Naive thymus-derived CD8-positive, alpha-beta T cell (primary cell): ENCODE measurements at regions not wholly inside any gene's neighbourhood (a gene's known extent, or its start where the extent isn't known, plus 50 kb on each side); places are given as distances from the start of the nearest gene placed in this dataset.

Experiments
- ATAC-seq, 2 donors: fragments of 150-1000 bp; cut with Tn5 transposase in 1 of 2; sonication (Bioruptor Pico), chemical (Tn5 transposase) in 1 of 2; 1 replicate in 1 of 2; 2 replicates in 1 of 2; pipeline ENCODE4 v1.10.0; 2021; ENCODE audit warnings: mild to moderate bottlenecking in 2 of 2, moderate library complexity in 2 of 2
- POLR2A ChIA-PET: fragments of 350-600 bp; sonication (Branson Sonifier 250); formaldehyde crosslinking; loops from one replicate; lab custom pipeline; 2021; ENCODE audit warnings: antibody characterized with exemption; lab: Charles Lee
- DNase-seq, 10 donors: peaks; one replicate each; pipeline versions ENCODE4 v3.0.0 to v3.0.0-alpha.2; 2020 to 2022
- H3K27ac Mint-ChIP-seq, 10 donors: one replicate each; pipeline ENCODE4 v1.8.0; 2020 to 2022; ENCODE audit warnings: mild to moderate bottlenecking in 10 of 10, mixed read lengths in 10 of 10, moderate library complexity in 4 of 10, inconsistent platforms in 1 of 10
- H3K27me3 Mint-ChIP-seq, 5 donors: one replicate each; pipeline ENCODE4 v1.8.0; 2021 to 2022; ENCODE audit warnings: mixed read lengths in 5 of 5
- H3K36me3 Mint-ChIP-seq, 3 donors: one replicate each; pipeline ENCODE4 v1.8.0; 2020 to 2022; ENCODE audit warnings: mixed read lengths in 3 of 3, mild to moderate bottlenecking in 2 of 3, inconsistent platforms in 1 of 3
- H3K4me1 Mint-ChIP-seq, 4 donors: one replicate each; pipeline ENCODE4 v1.8.0; 2021 to 2022; ENCODE audit warnings: mixed read lengths in 4 of 4
- H3K4me3 Mint-ChIP-seq, 10 donors: one replicate each; pipeline ENCODE4 v1.8.0; 2020 to 2022; ENCODE audit warnings: mild to moderate bottlenecking in 10 of 10, mixed read lengths in 10 of 10, moderate library complexity in 6 of 10, inconsistent platforms in 1 of 10
- H3K9me3 Mint-ChIP-seq, 9 donors: one replicate each; pipeline ENCODE4 v1.8.0; 2020 to 2022; ENCODE audit warnings: mixed read lengths in 9 of 9, mild to moderate bottlenecking in 3 of 9, inconsistent platforms in 1 of 9, moderate library complexity in 1 of 9

DNA sequence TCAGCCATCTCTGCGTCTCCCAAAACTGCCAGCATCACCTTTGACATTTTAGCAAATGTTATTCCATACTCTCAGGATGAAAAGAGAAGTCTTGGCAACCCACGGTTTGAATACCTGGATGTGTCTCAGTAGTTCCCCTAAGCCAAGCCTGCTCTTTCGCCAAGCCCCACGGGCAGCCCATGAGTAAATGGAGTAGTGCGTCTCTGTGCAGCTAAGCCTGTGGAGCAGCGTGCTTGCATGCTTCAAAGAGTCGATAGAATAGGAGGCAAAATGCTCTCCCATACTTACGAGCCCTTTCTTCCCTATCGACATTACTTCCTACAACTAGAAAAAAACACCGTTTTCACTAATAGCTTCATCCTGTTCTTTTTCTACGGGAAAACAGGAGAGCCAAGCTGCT, 634.5 kb upstream of the TMEM132C start:
- H3K4me1 Mint-ChIP-seq = no peaks in the 10 kb centered on the region
- no peak overlapping the region for H3K4me3 Mint-ChIP-seq
- no peak for DNase-seq
- peaks cover 0 to 6% (median 0%) of the 10 kb centered on the region in 9 donors for H3K9me3 Mint-ChIP-seq
- H3K36me3 Mint-ChIP-seq = no peaks in the 10 kb centered on the region
- no peak for ATAC-seq
- no peak overlapping the region for H3K27ac Mint-ChIP-seq
- POLR2A ChIA-PET = no interaction called here
- peaks cover 0 to 1% (median 0%) of the 10 kb centered on the region in 5 donors for H3K27me3 Mint-ChIP-seq

GRCh38 chr12:127635838-127636237, 631.1 kb upstream of the TMEM132C start:
- H3K4me1 Mint-ChIP-seq = no peaks in the 10 kb centered on the region
- peaks cover 0 to 6% (median 0%) of the 10 kb centered on the region in 9 donors for H3K9me3 Mint-ChIP-seq
- H3K27ac Mint-ChIP-seq = no peak overlapping the region
- H3K27me3 Mint-ChIP-seq = peaks cover 0 to 1% (median 0%) of the 10 kb centered on the region in 5 donors
- H3K36me3 Mint-ChIP-seq = no peaks in the 10 kb centered on the region
- no peak for DNase-seq
- ATAC-seq = no peak
- H3K4me3 Mint-ChIP-seq = no peak overlapping the region
- POLR2A ChIA-PET = no interaction called here

DNA sequence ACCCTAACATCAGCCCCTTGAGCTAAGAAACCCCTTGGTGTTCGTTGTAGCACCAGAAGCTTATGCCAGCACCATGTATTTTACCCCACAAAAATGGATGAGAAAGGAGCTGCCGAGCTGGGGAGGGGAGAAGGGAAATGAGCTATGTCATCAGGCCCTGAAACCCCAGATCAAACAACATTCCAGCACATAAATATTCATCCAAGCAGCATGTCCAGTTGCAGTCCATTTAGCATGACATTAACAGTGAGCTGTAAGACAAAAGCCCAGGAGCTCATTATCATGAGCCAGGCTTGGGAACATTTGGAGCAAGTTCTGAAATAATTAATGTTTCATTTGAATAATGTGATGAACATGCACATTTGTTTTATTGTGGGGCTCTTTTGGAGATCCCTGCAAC, 630.1 kb upstream of the TMEM132C start:
- peaks cover 0 to 6% (median 0%) of the 10 kb centered on the region in 9 donors for H3K9me3 Mint-ChIP-seq
- no peak overlapping the region for H3K27ac Mint-ChIP-seq
- ATAC-seq (no peak), DNase-seq (no peak)
- peaks cover 0 to 1% (median 0%) of the 10 kb centered on the region in 5 donors for H3K27me3 Mint-ChIP-seq
- POLR2A ChIA-PET = no interaction called here
- no peaks in the 10 kb centered on the region for H3K4me1 Mint-ChIP-seq
- H3K4me3 Mint-ChIP-seq = no peak overlapping the region
- no peaks in the 10 kb centered on the region for H3K36me3 Mint-ChIP-seq

- no peak overlapping the region for H3K4me3 Mint-ChIP-seq
- H3K9me3 Mint-ChIP-seq = peaks cover 0 to 7% (median 2%) of the 10 kb centered on the region in 9 donors
- no peaks in the 10 kb centered on the region for H3K4me1 Mint-ChIP-seq
- H3K27ac Mint-ChIP-seq = no peak overlapping the region
- peaks cover 0 to 9% (median 0%) of the 10 kb centered on the region in 5 donors for H3K27me3 Mint-ChIP-seq
- no peaks in the 10 kb centered on the region for H3K36me3 Mint-ChIP-seq
- POLR2A ChIA-PET = no interaction called here
- no peak for ATAC-seq
- DNase-seq = no peak
These were observed 626.6 kb upstream of the TMEM132C start for GRCh38 chr12:127640181-127640886.

DNA sequence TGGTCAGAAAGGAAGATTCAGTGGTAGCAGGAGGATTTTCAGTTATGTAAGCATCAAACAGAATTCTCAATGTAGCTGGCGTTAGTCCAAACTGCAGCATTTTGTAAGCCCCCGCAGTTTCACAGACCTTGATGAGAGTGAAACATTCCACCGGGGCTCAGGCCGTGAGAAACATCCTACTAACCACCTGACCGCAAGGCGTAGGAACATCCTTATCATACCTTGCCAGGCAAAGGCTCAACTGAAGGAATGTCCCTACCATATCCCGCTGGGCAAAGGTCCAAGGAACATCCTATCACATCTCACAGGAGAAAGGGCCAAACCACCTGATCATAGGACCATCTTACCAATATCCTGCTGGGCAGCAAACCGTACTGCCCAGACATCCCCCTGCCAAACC, 624.8 kb upstream of the TMEM132C start:
- H3K27ac Mint-ChIP-seq = no peak overlapping the region
- peaks cover 0 to 9% (median 0%) of the 10 kb centered on the region in 5 donors for H3K27me3 Mint-ChIP-seq
- H3K9me3 Mint-ChIP-seq = peaks cover 0 to 7% (median 2%) of the 10 kb centered on the region in 9 donors
- DNase-seq = no peak
- no peak overlapping the region for H3K4me3 Mint-ChIP-seq
- no peaks in the 10 kb centered on the region for H3K36me3 Mint-ChIP-seq
- no peaks in the 10 kb centered on the region for H3K4me1 Mint-ChIP-seq
- POLR2A ChIA-PET = no interaction called here
- no peak for ATAC-seq

GRCh38 chr12:127648321-127648720, 618.6 kb upstream of the TMEM132C start:
- ATAC-seq (no peak), DNase-seq (no peak)
- H3K9me3 Mint-ChIP-seq = peaks cover 0 to 14% (median 4%) of the 10 kb centered on the region in 9 donors
- POLR2A ChIA-PET = no interaction called here
- no peak overlapping the region for H3K27ac Mint-ChIP-seq
- H3K36me3 Mint-ChIP-seq = no peaks in the 10 kb centered on the region
- H3K27me3 Mint-ChIP-seq = peaks cover 0 to 9% (median 0%) of the 10 kb centered on the region in 5 donors
- H3K4me1 Mint-ChIP-seq = no peaks in the 10 kb centered on the region
- no peak overlapping the region for H3K4me3 Mint-ChIP-seq

DNA sequence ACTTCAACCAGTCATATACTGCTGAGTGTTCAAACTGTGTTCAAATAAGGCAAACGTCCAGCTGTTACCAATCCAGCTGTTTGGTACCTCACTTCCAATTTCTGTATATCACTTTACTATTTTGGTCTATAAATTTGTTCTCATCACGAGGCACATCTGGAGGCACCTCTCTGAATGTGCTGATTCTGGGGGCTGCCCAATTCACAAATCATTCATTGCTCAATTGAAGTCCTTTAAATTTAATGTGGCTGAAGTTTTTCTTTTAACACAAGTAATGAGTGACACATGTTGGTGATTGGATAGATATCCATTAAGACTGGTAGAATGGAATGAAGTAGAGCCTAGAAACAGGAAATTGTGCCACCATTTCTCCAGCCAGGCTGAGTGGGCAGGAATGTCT, 617.0 kb upstream of the TMEM132C start:
- Mint-ChIP-seq H3K9me3 (peaks cover 0 to 18% (median 3%) of the 10 kb centered on the region in 9 donors), H3K27ac (no peak overlapping the region), H3K4me1 (no peaks in the 10 kb centered on the region), H3K4me3 (no peak overlapping the region), H3K36me3 (no peaks in the 10 kb centered on the region), H3K27me3 (no peaks in the 10 kb centered on the region)
- ATAC-seq = no peak
- POLR2A ChIA-PET = no interaction called here
- DNase-seq = no peak

- ATAC-seq (no peak), DNase-seq (no peak)
- no peaks in the 10 kb centered on the region for H3K36me3 Mint-ChIP-seq
- peaks cover 0 to 18% (median 2%) of the 10 kb centered on the region in 9 donors for H3K9me3 Mint-ChIP-seq
- POLR2A ChIA-PET = no interaction called here
- no peak overlapping the region for H3K27ac Mint-ChIP-seq
- no peaks in the 10 kb centered on the region for H3K4me1 Mint-ChIP-seq
- H3K27me3 Mint-ChIP-seq = no peaks in the 10 kb centered on the region
- no peak overlapping the region for H3K4me3 Mint-ChIP-seq
These were observed 616.3 kb upstream of the TMEM132C start for GRCh38 chr12:127650626-127651025.

GRCh38 chr12:127652281-127652680, 614.7 kb upstream of the TMEM132C start:
- Mint-ChIP-seq H3K27me3 (no peaks in the 10 kb centered on the region), H3K36me3 (no peaks in the 10 kb centered on the region), H3K9me3 (peaks cover 0 to 18% (median 3%) of the 10 kb centered on the region in 9 donors), H3K4me3 (no peak overlapping the region), H3K4me1 (no peaks in the 10 kb centered on the region), H3K27ac (no peak overlapping the region)
- no peak for ATAC-seq
- POLR2A ChIA-PET = no interaction called here
- no peak for DNase-seq

GRCh38 chr12:127654383-127654985, 612.5 kb upstream of the TMEM132C start:
- Mint-ChIP-seq H3K9me3 (peaks cover 0 to 15% (median 2%) of the 10 kb centered on the region in 9 donors), H3K36me3 (no peaks in the 10 kb centered on the region), H3K27ac (no peak overlapping the region), H3K27me3 (no peaks in the 10 kb centered on the region), H3K4me1 (no peaks in the 10 kb centered on the region), H3K4me3 (no peak overlapping the region)
- POLR2A ChIA-PET = no interaction called here
- no peak for ATAC-seq
- DNase-seq = no peak

DNA sequence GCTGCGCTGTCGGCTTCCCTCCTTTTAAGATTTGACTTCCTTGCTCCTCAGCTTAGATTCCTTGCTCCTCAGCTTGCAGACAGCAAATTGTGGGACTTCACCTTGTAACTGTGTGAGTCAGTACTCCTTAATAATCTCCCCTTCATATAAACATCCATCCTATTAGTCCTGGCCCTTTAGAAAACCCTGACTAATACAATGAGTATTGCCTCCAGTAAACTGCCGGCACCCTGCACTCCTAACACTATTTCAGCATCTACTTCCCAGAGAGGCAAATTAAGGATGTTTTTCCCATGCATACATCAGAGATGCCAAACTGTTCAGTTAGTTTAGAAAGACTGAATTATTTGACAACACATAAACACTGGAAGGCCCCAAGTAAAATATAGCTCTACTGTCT, 611.3 kb upstream of the TMEM132C start:
- Mint-ChIP-seq H3K9me3 (peaks cover 0 to 15% (median 2%) of the 10 kb centered on the region in 9 donors), H3K27me3 (no peaks in the 10 kb centered on the region), H3K36me3 (no peaks in the 10 kb centered on the region), H3K27ac (no peak overlapping the region), H3K4me1 (no peaks in the 10 kb centered on the region), H3K4me3 (no peak overlapping the region)
- no peak for DNase-seq
- no peak for ATAC-seq
- POLR2A ChIA-PET = no interaction called here

- Mint-ChIP-seq H3K27me3 (no peaks in the 10 kb centered on the region), H3K4me1 (no peaks in the 10 kb centered on the region), H3K4me3 (no peak overlapping the region), H3K27ac (no peak overlapping the region), H3K36me3 (no peaks in the 10 kb centered on the region), H3K9me3 (peaks cover 0 to 15% (median 2%) of the 10 kb centered on the region in 9 donors)
- DNase-seq (no peak), ATAC-seq (no peak)
- POLR2A ChIA-PET = no interaction called here
These were observed 610.7 kb upstream of the TMEM132C start for GRCh38 chr12:127656266-127656665.

DNA sequence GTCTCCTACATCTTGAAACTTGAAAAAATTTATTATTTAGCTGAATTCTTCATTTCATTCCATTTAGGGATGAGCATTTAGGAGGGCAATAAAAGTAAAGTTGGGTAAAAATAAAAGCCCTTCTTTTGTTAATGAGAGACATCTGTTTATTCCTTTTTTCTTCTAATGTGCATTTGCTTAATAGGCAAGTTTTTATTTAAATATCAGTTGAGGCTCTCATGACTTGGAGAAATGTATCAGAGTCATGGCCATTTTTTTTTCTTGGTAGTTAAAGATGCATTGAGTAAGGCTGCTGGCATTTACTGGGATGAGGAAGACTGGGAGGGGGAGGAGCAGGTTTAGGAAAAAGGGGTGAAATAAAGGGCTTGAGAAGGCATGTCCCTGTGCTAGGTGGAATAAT, 609.9 kb upstream of the TMEM132C start:
- ATAC-seq (no peak), DNase-seq (no peak)
- POLR2A ChIA-PET = no interaction called here
- Mint-ChIP-seq H3K27ac (no peak overlapping the region), H3K36me3 (no peaks in the 10 kb centered on the region), H3K4me1 (no peaks in the 10 kb centered on the region), H3K9me3 (peaks cover 0 to 15% (median 2%) of the 10 kb centered on the region in 9 donors), H3K4me3 (no peak overlapping the region), H3K27me3 (no peaks in the 10 kb centered on the region)
